Thyroid gland (tissue), 4 donors: ENCODE measurements at regions not wholly inside any gene's neighbourhood (a gene's known extent, or its start where the extent isn't known, plus 50 kb on each side); places are given as distances from the start of the nearest gene placed in this dataset.

Experiments
- DNase-seq, 2 donors: peaks; one replicate each; pipeline ENCODE4 v3.0.0-alpha.2; 2019
- H3K27ac ChIP-seq, 3 donors: fragments of 200-600 bp; sonication (generic); 1 replicate in 2 of 3; 2 replicates in 1 of 3; pipeline ENCODE4 v1.5.1; 2016 to 2019; ENCODE audit warnings: mild to moderate bottlenecking in 1 of 3, moderate library complexity in 1 of 3
- H3K27me3 ChIP-seq: fragments of 200-600 bp; sonication (generic); one replicate; pipeline ENCODE4 v1.5.1; 2019
- H3K36me3 ChIP-seq, 2 donors: fragments of 200-600 bp; sonication (generic); one replicate each; pipeline ENCODE4 v1.5.1; 2016 to 2019
- H3K4me1 ChIP-seq, 2 donors: fragments of 200-600 bp; sonication (generic); one replicate each; pipeline ENCODE4 v1.5.1; 2017 to 2019
- H3K4me3 ChIP-seq, 3 donors: fragments of 200-600 bp; sonication (generic); replicated peaks in 1 of 3; 1 replicate in 2 of 3; 2 replicates in 1 of 3; pipeline ENCODE4 v1.5.1; 2016; ENCODE audit warnings: mild to moderate bottlenecking in 1 of 3
- H3K9me3 ChIP-seq: fragments of 200-600 bp; sonication (generic); one replicate; pipeline ENCODE4 v1.5.1; 2017
- POLR2A ChIP-seq, 2 donors: fragments of 450-650 bp; IDR thresholded peaks; one replicate each; pipeline ENCODE4 v1.6.1; 2017; ENCODE audit warnings: antibody characterized with exemption in 2 of 2, mild to moderate bottlenecking in 2 of 2, moderate library complexity in 1 of 2
- WGBS, 2 donors: methylation state at CpG; one replicate each; pipeline ENCODE4 v1.1.5; 2017; 5-methylcytosine and 5-hydroxymethylcytosine counted together
- intact Hi-C: fragments of 100-400 bp; cut with DNase I; formaldehyde crosslinking; loops from one replicate; pipeline ENCODE4 v1.15.1; 2023
- TF ChIP-seq, protein P1 (sequence below), 6 experiments: fragments of 200-600 bp in 3 of 6; fragments of 450-650 bp in 3 of 6; sonication (generic) in 3 of 6; IDR thresholded peaks; one replicate each; pipeline ENCODE4 v1.5.1; 2016 to 2019; ENCODE audit warnings: antibody characterized with exemption in 6 of 6, mild to moderate bottlenecking in 2 of 6, inconsistent platforms in 1 of 6, moderate library complexity in 1 of 6

GRCh38 chr15:39188930-39189329 is 391.9 kb upstream of the THBS1 start:
- TF ChIP-seq, protein P1, sequence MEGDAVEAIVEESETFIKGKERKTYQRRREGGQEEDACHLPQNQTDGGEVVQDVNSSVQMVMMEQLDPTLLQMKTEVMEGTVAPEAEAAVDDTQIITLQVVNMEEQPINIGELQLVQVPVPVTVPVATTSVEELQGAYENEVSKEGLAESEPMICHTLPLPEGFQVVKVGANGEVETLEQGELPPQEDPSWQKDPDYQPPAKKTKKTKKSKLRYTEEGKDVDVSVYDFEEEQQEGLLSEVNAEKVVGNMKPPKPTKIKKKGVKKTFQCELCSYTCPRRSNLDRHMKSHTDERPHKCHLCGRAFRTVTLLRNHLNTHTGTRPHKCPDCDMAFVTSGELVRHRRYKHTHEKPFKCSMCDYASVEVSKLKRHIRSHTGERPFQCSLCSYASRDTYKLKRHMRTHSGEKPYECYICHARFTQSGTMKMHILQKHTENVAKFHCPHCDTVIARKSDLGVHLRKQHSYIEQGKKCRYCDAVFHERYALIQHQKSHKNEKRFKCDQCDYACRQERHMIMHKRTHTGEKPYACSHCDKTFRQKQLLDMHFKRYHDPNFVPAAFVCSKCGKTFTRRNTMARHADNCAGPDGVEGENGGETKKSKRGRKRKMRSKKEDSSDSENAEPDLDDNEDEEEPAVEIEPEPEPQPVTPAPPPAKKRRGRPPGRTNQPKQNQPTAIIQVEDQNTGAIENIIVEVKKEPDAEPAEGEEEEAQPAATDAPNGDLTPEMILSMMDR (IDR thresholded peaks at IDR 0.05) = no peak
- no peak for TF ChIP-seq POLR2A (IDR thresholded peaks at IDR 0.05)
- intact Hi-C loops = no loop called here
- DNase-seq = no peak
- Histone ChIP-seq H3K9me3 (no peaks in the 10 kb centered on the region), H3K27ac (no peak overlapping the region), H3K4me3 (no peak overlapping the region), H3K27me3 (no peaks in the 10 kb centered on the region), H3K4me1 (no peaks in the 10 kb centered on the region), H3K36me3 (no peaks in the 10 kb centered on the region)
- WGBS, 2 donors = 64 to 81% methylated on average over 3 of the region's 3 CpGs

DNA sequence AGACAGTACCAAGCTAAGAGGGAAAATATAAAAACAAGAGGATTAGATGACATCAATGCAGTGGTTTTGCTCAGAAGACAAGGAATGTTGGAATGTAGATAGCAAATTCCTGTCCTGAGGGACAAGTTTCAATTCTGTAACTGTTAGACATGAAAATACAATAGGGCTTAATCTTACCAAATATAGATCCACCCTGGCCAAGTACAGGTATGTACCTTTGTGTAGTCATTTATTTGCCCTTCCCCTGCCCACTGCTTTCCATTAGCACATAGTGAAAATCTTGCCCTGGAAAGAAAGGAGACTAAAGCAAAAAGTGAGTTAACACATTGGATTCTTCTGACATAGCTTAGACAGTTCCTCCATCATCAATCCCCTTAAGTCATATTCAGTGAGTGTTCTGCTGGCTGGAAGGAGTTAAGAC is 389.0 kb upstream of the THBS1 start:
- Histone ChIP-seq H3K4me3 (no peak overlapping the region), H3K27ac (no peak overlapping the region), H3K36me3 (no peaks in the 10 kb centered on the region), H3K27me3 (no peaks in the 10 kb centered on the region), H3K9me3 (no peaks in the 10 kb centered on the region), H3K4me1 (no peaks in the 10 kb centered on the region)
- no peak for DNase-seq
- no peak for TF ChIP-seq POLR2A (IDR thresholded peaks at IDR 0.05)
- TF ChIP-seq, protein P1 (IDR thresholded peaks at IDR 0.05) = no peak
- intact Hi-C loops = no loop called here

DNA sequence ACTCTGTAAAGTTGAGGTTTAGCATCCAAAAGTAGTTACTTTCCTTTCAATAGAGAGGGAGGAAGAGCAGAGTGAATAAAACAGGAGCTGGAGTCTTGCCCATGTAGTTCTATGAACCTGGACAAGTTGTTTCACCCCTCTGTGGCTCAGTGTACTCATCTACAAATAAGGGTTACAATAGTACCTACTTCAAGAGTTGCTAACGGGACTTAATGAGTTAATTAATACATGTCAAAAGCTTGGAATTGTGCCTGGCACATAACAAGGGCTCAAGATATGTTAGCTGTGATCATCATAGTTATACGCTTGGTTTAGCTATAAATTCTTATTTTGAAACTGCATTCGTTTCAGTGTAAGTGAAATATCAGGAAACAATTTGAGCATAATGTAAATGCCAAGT is 388.5 kb upstream of the THBS1 start:
- Histone ChIP-seq H3K4me3 (no peak overlapping the region), H3K4me1 (no peaks in the 10 kb centered on the region), H3K27ac (no peak overlapping the region), H3K27me3 (no peaks in the 10 kb centered on the region), H3K36me3 (no peaks in the 10 kb centered on the region), H3K9me3 (no peaks in the 10 kb centered on the region)
- TF ChIP-seq POLR2A (IDR thresholded peaks at IDR 0.05) = no peak
- TF ChIP-seq, protein P1 (IDR thresholded peaks at IDR 0.05) = no peak
- DNase-seq = no peak
- intact Hi-C loops = no loop called here
- WGBS, 2 donors = 75 to 81% methylated on average over 3 of the region's 3 CpGs

DNA sequence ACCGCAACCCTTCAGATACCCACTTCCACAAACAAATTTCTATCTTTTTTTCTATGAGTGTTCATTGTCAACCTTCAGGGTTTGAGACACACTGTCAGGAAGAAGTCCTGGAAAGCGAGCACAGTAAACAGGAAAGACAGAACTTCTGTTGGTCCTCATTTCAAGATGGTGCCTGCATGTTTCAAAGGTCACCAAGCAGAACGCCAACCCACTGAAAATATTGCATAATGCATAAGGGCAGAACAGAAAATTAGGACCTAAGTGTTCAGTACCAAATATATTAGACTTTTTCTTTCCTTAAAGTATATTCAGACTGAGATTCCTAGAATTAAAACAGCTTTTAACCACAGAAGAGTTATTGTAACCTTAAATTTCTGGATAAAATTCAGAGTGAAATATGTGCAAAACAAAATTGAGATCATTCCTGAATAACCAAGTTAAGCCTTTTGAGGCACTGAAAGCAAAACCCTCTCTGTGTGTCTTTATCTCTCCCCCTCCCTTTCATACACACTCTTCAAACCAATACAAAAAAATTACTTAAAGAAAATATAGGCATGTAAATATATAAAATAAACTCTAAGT is 387.8 kb upstream of the THBS1 start:
- Histone ChIP-seq H3K4me1 (peaks cover 4 to 6% of the 10 kb centered on the region in 2 donors), H3K36me3 (no peaks in the 10 kb centered on the region), H3K27me3 (no peaks in the 10 kb centered on the region), H3K27ac (no peak overlapping the region), H3K4me3 (no peak overlapping the region), H3K9me3 (no peaks in the 10 kb centered on the region)
- WGBS, 2 donors = 91 to 92% methylated on average over 3 of the region's 3 CpGs
- no peak for DNase-seq
- intact Hi-C loops = no loop called here
- TF ChIP-seq, protein P1 (IDR thresholded peaks at IDR 0.05) = no peak
- no peak for TF ChIP-seq POLR2A (IDR thresholded peaks at IDR 0.05)

DNA sequence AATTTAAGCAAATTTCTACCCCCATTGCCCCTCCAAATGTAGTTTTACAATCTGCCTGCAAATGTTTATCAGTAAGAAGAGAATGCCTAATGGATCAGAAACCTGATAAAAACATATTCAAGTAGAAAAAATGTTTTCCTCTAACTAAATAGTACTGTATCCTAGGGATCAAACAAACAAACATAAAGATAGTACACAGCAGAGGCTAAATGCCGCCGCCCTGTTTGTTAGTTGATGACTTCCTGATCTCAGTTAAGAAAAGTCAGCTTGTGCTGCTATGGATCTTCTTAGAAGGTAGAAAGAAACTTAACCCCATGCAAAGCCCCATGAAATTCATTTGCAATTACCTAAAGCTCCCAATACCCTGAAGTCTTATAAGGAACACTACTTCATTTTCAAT is 387.3 kb upstream of the THBS1 start:
- Histone ChIP-seq H3K4me1 (peaks cover 9 to 10% of the 10 kb centered on the region in 2 donors), H3K36me3 (no peaks in the 10 kb centered on the region), H3K9me3 (no peaks in the 10 kb centered on the region), H3K4me3 (no peak overlapping the region), H3K27me3 (no peaks in the 10 kb centered on the region), H3K27ac (no peak overlapping the region)
- TF ChIP-seq, protein P1 (IDR thresholded peaks at IDR 0.05) = no peak
- no peak for TF ChIP-seq POLR2A (IDR thresholded peaks at IDR 0.05)
- WGBS, 2 donors = 92 to 97% methylated on average over 2 of the region's 2 CpGs
- intact Hi-C loops = no loop called here
- DNase-seq = no peak
